ENCODE measurements at regions not wholly inside any gene's neighbourhood (a gene's known extent, or its start where the extent isn't known, plus 50 kb on each side); places are given as distances from the start of the nearest gene placed in this dataset.

GRCh38 chr5:114648940-114649339 lies 287.1 kb downstream of the KCNN2 start:
- DNase-seq = no peak

GRCh38 chr5:114644576-114644975 lies 282.7 kb downstream of the KCNN2 start:
- no peak for DNase-seq

- no peak for DNase-seq
Measured at GRCh38 chr5:114636271-114636670, 274.4 kb downstream of the KCNN2 start.

GRCh38 chr5:114634967-114635901 lies 273.4 kb downstream of the KCNN2 start:
- DNase-seq = no peak

- no peak for DNase-seq
Measured at GRCh38 chr5:114634517-114634916, 272.6 kb downstream of the KCNN2 start.

- DNase-seq = no peak
Measured at GRCh38 chr5:114612406-114612805, 250.5 kb downstream of the KCNN2 start.

GRCh38 chr5:114581136-114581535 lies 219.3 kb downstream of the KCNN2 start:
- no peak for DNase-seq

- DNase-seq = no peak
Measured at GRCh38 chr5:114565871-114566270, 204.0 kb downstream of the KCNN2 start.

- DNase-seq = no peak
Measured at GRCh38 chr5:114565139-114565538, 203.3 kb downstream of the KCNN2 start.

GRCh38 chr5:114561415-114561814 lies 199.5 kb downstream of the KCNN2 start:
- no peak for DNase-seq
